PC-3 (cell line): ENCODE measurements at regions not wholly inside any gene's neighbourhood (a gene's known extent, or its start where the extent isn't known, plus 50 kb on each side); places are given as distances from the start of the nearest gene placed in this dataset.

Experiments used
- ATAC-seq: fragments of 200-7000 bp; cut with Tn5 transposase; 2 replicates; pipeline ENCODE4 v1.9.1; 2020; ENCODE audit warnings: mild to moderate bottlenecking, moderate library complexity
- BruUV-seq: library from RNA; stranded (reverse); fragments of 400-500 nt; replicated peaks from 2 replicates; lab custom pipeline; 2021; lab: Mats Ljungman, UMichigan
- CTCF ChIA-PET: fragments of 300-600 bp; sonication (Branson Sonifier 250); formaldehyde crosslinking; loops from one replicate; lab custom pipeline; 2022; ENCODE audit warnings: antibody characterized with exemption; lab: Charles Lee
- POLR2A ChIA-PET: fragments of 300-600 bp; sonication (Branson Sonifier 250); formaldehyde crosslinking; loops from one replicate; lab custom pipeline; 2022; ENCODE audit warnings: antibody characterized with exemption; ENCODE audit not compliant: unreplicated experiment; lab: Charles Lee
- DNase-seq: peaks from one replicate; pipeline ENCODE4 v3.0.0-alpha.2; 2015
- H2AFZ ChIP-seq: fragments of 300-600 bp; sonication (generic); 2 replicates; pipeline ENCODE4 v1.6.0; 2016; ENCODE audit warnings: antibody characterized with exemption, low read length
- H3F3A ChIP-seq: fragments of 300-600 bp; sonication (generic); one replicate; pipeline ENCODE4 v1.6.0; 2017; ENCODE audit warnings: antibody characterized with exemption, low read length, control low read depth, mild to moderate bottlenecking; ENCODE audit not compliant: unreplicated experiment
- H3K27ac ChIP-seq: fragments of 300-600 bp; sonication (generic); 2 replicates; pipeline ENCODE4 v1.5.1; 2016; ENCODE audit warnings: mild to moderate bottlenecking, low read length
- H3K27me3 ChIP-seq: fragments of 300-600 bp; sonication (generic); 2 replicates; pipeline ENCODE4 v1.6.1; 2016; ENCODE audit warnings: low read length, mixed read lengths
- H3K36me3 ChIP-seq: fragments of 300-600 bp; sonication (generic); 2 replicates; pipeline ENCODE4 v1.6.1; 2016; ENCODE audit warnings: low read depth, mixed run types, low read length, mixed read lengths
- H3K4me1 ChIP-seq: fragments of 300-600 bp; sonication (generic); 2 replicates; pipeline ENCODE4 v1.5.1; 2016; ENCODE audit warnings: low read length; ENCODE audit not compliant: insufficient read depth
- H3K4me2 ChIP-seq: fragments of 300-600 bp; sonication (generic); 2 replicates; pipeline ENCODE4 v1.6.0; 2016; ENCODE audit warnings: low read length
- H3K4me3 ChIP-seq: fragments of 300-600 bp; sonication (generic); 2 replicates; pipeline ENCODE4 v1.5.1; 2016; ENCODE audit warnings: mild to moderate bottlenecking, low read length, mixed read lengths
- H3K79me2 ChIP-seq: fragments of 300-600 bp; sonication (generic); 2 replicates; pipeline ENCODE4 v1.6.1; 2017; ENCODE audit warnings: low read length, mixed read lengths
- H3K9ac ChIP-seq: fragments of 300-600 bp; sonication (generic); 2 replicates; pipeline ENCODE4 v1.6.0; 2016; ENCODE audit warnings: mild to moderate bottlenecking, low read length
- H3K9me2 ChIP-seq: fragments of 300-600 bp; sonication (generic); replicated peaks from 2 replicates; pipeline ENCODE4 v1.6.1; 2016; ENCODE audit warnings: mixed run types, low read length, mixed read lengths
- H3K9me3 ChIP-seq: fragments of 300-600 bp; sonication (generic); 2 replicates; pipeline ENCODE4 v1.6.1; 2016; ENCODE audit warnings: low read length, mixed read lengths
- H4K20me1 ChIP-seq: fragments of 300-600 bp; sonication (generic); 2 replicates; pipeline ENCODE4 v1.6.1; 2016; ENCODE audit warnings: low read length, mixed read lengths
- EZH2 ChIP-seq: fragments of 300-600 bp; sonication (generic); IDR thresholded peaks from one replicate; pipeline ENCODE4 v1.6.1; 2017; ENCODE audit warnings: antibody characterized with exemption, mild to moderate bottlenecking, low read length; ENCODE audit not compliant: unreplicated experiment
- EZH2phosphoT487 ChIP-seq: fragments of 300-600 bp; sonication (generic); IDR thresholded peaks from 2 replicates; pipeline ENCODE4 v1.6.1; 2018; ENCODE audit warnings: mild to moderate bottlenecking, antibody characterized with exemption, low read length, borderline replicate concordance
- intact Hi-C: fragments of 100-400 bp; cut with micrococcal nuclease; formaldehyde crosslinking; loops from 2 replicates; pipeline ENCODE4 v1.9.0; 2023
- TF ChIP-seq, protein P1 (sequence below): fragments of 300-600 bp; sonication (generic); conservative IDR thresholded peaks from 2 replicates; pipeline ENCODE4 v1.5.1; 2017; ENCODE audit warnings: antibody characterized with exemption, low read depth, mild to moderate bottlenecking, low read length

DNA sequence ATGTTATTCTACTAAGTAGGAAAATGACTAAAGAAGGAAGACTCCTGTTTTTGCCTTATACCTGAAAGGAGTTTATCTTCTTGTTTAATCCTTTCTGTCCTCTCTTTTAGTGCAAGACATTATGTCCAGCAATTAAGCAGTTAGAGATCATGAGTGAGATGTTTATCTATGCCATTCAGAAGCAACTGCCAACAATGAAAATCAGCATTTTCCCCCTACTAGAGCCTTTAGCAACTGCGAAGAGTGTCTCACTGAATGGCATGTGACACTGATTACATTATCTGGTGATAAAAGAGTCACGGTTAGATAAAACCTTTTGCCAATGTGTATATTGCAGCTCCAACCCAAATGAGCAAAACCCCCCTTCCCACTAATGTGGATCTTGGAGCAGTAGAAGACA is 357.7 kb upstream of the SYT4 start:
- Histone ChIP-seq H3K79me2 (no peaks in the 10 kb centered on the region), H3K9ac (no peak overlapping the region), H4K20me1 (no peaks in the 10 kb centered on the region), H3K27ac (no peak overlapping the region), H3K9me2 (no peaks in the 10 kb centered on the region), H3K4me1 (no peaks in the 10 kb centered on the region), H2AFZ (no peak overlapping the region), H3K4me3 (no peak overlapping the region), H3K9me3 (no peaks in the 10 kb centered on the region), H3K36me3 (no peaks in the 10 kb centered on the region), H3K27me3 (no peaks in the 10 kb centered on the region), H3K4me2 (no peak overlapping the region), H3F3A (no peaks in the 10 kb centered on the region)
- intact Hi-C loops, result no loop called here
- no TSS peak for BruUV-seq
- CTCF ChIA-PET, result no interaction called here
- DNase-seq (no peak), ATAC-seq (no peak)
- POLR2A ChIA-PET, result no interaction called here
- TF ChIP-seq EZH2 (no peak), EZH2phosphoT487 (no peak)
- TF ChIP-seq, protein P1, sequence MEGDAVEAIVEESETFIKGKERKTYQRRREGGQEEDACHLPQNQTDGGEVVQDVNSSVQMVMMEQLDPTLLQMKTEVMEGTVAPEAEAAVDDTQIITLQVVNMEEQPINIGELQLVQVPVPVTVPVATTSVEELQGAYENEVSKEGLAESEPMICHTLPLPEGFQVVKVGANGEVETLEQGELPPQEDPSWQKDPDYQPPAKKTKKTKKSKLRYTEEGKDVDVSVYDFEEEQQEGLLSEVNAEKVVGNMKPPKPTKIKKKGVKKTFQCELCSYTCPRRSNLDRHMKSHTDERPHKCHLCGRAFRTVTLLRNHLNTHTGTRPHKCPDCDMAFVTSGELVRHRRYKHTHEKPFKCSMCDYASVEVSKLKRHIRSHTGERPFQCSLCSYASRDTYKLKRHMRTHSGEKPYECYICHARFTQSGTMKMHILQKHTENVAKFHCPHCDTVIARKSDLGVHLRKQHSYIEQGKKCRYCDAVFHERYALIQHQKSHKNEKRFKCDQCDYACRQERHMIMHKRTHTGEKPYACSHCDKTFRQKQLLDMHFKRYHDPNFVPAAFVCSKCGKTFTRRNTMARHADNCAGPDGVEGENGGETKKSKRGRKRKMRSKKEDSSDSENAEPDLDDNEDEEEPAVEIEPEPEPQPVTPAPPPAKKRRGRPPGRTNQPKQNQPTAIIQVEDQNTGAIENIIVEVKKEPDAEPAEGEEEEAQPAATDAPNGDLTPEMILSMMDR, result no peak

DNA sequence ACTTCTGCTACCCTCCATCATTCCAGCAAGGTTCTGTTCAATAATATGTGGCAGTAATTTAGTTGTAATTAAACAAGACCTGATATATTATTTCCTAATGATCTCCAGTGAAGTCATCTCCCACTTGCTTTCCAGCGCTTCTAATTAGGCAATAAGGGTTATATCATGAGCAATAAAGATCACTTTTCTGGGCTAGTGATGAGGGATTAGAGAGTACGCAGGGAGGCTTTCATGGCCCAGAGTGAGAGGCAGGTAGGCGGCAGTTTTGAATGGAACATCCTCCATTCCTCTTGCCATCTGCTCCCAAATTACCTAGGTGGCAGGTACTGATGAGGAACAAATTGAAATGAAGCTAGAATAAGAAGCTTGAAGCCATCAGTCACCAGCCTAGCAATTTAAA is 358.1 kb upstream of the SYT4 start:
- no peaks in the 10 kb centered on the region for H3K36me3 ChIP-seq
- no peaks in the 10 kb centered on the region for H3K79me2 ChIP-seq
- no peak for ATAC-seq
- ChIA-PET POLR2A (no interaction called here), CTCF (no interaction called here)
- no peaks in the 10 kb centered on the region for H4K20me1 ChIP-seq
- BruUV-seq, result no TSS peak
- H3F3A ChIP-seq, result no peaks in the 10 kb centered on the region
- no peak overlapping the region for H3K9ac ChIP-seq
- H3K4me1 ChIP-seq, result no peaks in the 10 kb centered on the region
- H2AFZ ChIP-seq, result no peak overlapping the region
- H3K4me3 ChIP-seq, result no peak overlapping the region
- no peaks in the 10 kb centered on the region for H3K9me2 ChIP-seq
- no peak for DNase-seq
- intact Hi-C loops, result no loop called here
- TF ChIP-seq, protein P1, result no peak
- TF ChIP-seq EZH2 (no peak), EZH2phosphoT487 (no peak)
- H3K27ac ChIP-seq, result no peak overlapping the region
- no peaks in the 10 kb centered on the region for H3K27me3 ChIP-seq
- no peak overlapping the region for H3K4me2 ChIP-seq
- H3K9me3 ChIP-seq, result no peaks in the 10 kb centered on the region

DNA sequence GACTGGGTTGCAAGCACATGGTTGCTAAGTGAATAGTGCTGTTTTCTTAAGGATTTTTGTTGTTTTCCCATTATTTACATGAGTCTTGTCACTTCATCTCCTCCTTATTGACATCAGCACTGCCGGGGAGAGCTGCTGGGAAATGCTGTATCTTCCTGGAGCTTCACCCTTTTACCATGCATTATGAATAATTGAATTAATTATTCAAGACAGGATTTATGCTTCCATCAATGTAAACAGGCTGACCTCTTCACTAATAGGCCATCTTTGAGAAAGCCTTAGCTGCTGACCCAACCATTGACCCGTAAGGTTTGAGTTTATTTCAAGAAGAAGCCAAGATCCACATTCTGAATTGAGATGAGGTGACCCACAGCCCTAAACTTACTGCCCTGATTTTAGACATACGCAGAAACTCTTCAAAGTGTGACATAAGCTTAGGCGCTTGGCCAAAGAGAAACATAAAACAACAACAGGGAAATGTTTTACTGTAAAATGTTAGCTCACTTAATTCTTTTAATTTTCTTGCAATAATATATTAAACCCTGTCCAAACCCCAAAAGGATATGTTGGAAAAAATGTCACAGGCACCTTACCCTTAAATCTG is 365.5 kb upstream of the SYT4 start:
- no peak overlapping the region for H3K27ac ChIP-seq
- ATAC-seq, result no peak

More for the DNA sequence above, 365.5 kb upstream of the SYT4 start:
- BruUV-seq, result no TSS peak
- Histone ChIP-seq H3K27me3 (no peaks in the 10 kb centered on the region), H3K9me3 (no peaks in the 10 kb centered on the region), H3K4me1 (no peaks in the 10 kb centered on the region), H3K4me2 (no peak overlapping the region), H4K20me1 (no peaks in the 10 kb centered on the region), H3K9ac (no peak overlapping the region), H3F3A (no peaks in the 10 kb centered on the region), H2AFZ (no peak overlapping the region), H3K36me3 (no peaks in the 10 kb centered on the region), H3K4me3 (no peak overlapping the region), H3K79me2 (no peaks in the 10 kb centered on the region), H3K9me2 (no peaks in the 10 kb centered on the region)
- no peak for DNase-seq
- POLR2A ChIA-PET, result no interaction called here
- intact Hi-C loops, result no loop called here
- CTCF ChIA-PET, result no interaction called here
- TF ChIP-seq, protein P1, result no peak
- TF ChIP-seq EZH2phosphoT487, result no peak
- no peak for TF ChIP-seq EZH2
